OCI-LY3 (cell line): ENCODE measurements at regions not wholly inside any gene's neighbourhood (a gene's known extent, or its start where the extent isn't known, plus 50 kb on each side); places are given as distances from the start of the nearest gene placed in this dataset.

Experiments
- EZH2phosphoT487 ChIP-seq: fragments of 200-600 bp; shearing (Covaris generic); IDR thresholded peaks from 2 replicates; pipeline ENCODE4 v1.6.1; 2018; ENCODE audit warnings: antibody characterized with exemption, mixed run types, low read depth
- TF ChIP-seq, protein P1 (sequence below): fragments of 200-600, 300-600 bp; sonication (generic); IDR thresholded peaks from 2 replicates; pipeline ENCODE4 v1.5.1; 2014; ENCODE audit warnings: antibody characterized with exemption, low read length, low read depth

GRCh38 chr5:125786021-125786420, 637.2 kb upstream of the GRAMD2B start:
- TF ChIP-seq, protein P1, sequence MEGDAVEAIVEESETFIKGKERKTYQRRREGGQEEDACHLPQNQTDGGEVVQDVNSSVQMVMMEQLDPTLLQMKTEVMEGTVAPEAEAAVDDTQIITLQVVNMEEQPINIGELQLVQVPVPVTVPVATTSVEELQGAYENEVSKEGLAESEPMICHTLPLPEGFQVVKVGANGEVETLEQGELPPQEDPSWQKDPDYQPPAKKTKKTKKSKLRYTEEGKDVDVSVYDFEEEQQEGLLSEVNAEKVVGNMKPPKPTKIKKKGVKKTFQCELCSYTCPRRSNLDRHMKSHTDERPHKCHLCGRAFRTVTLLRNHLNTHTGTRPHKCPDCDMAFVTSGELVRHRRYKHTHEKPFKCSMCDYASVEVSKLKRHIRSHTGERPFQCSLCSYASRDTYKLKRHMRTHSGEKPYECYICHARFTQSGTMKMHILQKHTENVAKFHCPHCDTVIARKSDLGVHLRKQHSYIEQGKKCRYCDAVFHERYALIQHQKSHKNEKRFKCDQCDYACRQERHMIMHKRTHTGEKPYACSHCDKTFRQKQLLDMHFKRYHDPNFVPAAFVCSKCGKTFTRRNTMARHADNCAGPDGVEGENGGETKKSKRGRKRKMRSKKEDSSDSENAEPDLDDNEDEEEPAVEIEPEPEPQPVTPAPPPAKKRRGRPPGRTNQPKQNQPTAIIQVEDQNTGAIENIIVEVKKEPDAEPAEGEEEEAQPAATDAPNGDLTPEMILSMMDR = no peak
- no peak for TF ChIP-seq EZH2phosphoT487
